NCI-H524 (cell line): ENCODE measurements at regions not wholly inside any gene's neighbourhood (a gene's known extent, or its start where the extent isn't known, plus 50 kb on each side); places are given as distances from the start of the nearest gene placed in this dataset.
A peak's percentile ranks its signal among the peaks of the same experiment; 100 is the strongest.
"Not testable (repeated sequence)": the region's sequence is repeated elsewhere in the genome, so short reads cannot be mapped to it uniquely, and the experiment has no call there.

Experiments used
- DNase-seq, 2 experiments: peaks; one replicate each; lab custom pipeline; 2025; lab: John Stamatoyannopoulos, UW

- DNase-seq = not testable (repeated sequence)
Observed at GRCh38 chr2:105529258-105529657, 130.4 kb upstream of the FHL2 start.

- DNase-seq = no peak
Observed at GRCh38 chr2:105526000-105526925, 127.4 kb upstream of the FHL2 start.

DNA sequence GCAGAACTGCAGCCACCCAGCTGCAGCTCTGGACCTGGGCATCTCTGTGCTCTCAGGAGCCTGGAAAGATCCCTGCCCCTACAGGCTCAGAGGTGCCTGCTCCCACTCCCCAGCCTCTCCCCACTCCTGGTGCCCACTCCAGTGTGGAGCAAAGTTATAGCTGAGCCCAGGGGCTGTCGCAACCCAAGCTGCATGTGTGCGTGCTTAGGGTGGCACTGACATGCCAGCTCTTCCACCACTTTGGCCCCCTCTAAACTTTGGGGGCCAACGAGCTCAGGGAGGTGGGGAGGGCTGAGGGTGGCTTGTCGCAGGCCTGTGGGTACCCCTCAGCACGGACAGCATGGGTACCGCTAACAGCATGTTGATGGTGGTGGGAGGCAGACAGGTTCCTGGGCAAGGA lies 126.3 kb upstream of the FHL2 start:
- DNase-seq = no peak

- no peak for DNase-seq
Observed at GRCh38 chr2:105522645-105523044, 123.8 kb upstream of the FHL2 start.

GRCh38 chr2:105521616-105522015 lies 122.8 kb upstream of the FHL2 start:
- no peak for DNase-seq

DNA sequence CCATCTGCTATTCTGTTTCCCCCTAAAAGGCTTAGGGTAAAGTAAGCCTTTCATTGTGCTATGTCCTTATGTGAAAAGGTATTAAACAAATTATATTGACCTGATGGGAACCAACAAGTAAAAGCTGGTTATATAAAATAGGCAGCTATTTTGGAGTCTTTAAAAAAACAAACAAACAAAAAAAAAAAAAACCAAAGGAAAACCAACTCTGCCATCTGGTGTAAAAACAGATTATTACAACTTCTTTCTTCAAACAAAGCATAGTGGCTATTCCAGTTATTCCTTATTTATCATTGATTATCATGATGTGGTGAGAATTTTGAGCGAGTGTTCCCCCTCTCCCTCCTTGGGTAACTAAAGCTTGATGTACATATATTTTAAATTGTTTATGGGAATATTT lies 122.3 kb upstream of the FHL2 start:
- peak in 1 of 2 experiments; percentile 51 for DNase-seq

- no peak for DNase-seq
Observed at GRCh38 chr2:105519516-105519915, 120.7 kb upstream of the FHL2 start.

- no peak for DNase-seq
Observed at GRCh38 chr2:105518897-105519296, 120.0 kb upstream of the FHL2 start.

DNA sequence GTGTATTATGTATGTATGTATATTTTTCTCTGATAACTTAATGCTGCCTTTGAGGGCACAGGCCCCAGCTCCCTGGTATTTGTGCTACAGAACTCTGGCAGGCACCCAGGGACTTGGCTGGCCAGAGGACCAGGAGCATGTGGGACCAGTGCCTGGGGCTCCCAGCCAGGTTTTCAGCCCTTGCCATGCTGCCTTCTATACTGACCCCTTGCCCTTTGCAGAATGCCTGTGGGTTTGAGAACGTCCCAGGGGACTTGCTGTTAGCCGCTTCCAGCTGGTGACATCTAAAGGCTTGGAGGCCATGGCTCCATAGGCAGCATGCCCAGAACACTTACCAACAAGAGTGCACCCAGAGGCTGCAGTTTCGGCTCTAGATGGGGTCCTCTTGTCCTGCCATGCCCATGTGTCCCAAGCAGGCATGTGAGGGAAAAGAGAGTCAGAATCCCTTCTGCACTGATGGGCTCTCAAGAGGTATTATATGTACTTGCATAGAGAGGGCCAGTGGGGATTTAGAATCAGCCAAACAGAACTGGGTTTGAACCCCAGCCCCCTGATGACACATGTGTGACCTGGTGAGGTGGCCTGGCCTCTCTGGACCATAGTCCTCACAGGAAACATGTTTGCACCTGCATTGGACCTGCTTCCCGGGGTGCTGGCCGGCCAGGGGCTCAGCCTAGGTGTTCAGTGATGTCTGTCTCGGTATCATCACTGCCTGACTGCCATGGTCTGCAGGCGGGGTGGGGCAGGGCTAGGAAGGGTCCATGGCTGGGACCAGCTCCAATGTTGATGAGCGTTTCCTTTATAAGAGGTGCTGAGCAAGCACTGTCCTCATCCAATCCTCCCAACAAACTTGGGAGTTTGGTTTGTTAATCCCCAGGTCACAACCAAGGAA lies 119.2 kb upstream of the FHL2 start:
- no peak for DNase-seq

DNA sequence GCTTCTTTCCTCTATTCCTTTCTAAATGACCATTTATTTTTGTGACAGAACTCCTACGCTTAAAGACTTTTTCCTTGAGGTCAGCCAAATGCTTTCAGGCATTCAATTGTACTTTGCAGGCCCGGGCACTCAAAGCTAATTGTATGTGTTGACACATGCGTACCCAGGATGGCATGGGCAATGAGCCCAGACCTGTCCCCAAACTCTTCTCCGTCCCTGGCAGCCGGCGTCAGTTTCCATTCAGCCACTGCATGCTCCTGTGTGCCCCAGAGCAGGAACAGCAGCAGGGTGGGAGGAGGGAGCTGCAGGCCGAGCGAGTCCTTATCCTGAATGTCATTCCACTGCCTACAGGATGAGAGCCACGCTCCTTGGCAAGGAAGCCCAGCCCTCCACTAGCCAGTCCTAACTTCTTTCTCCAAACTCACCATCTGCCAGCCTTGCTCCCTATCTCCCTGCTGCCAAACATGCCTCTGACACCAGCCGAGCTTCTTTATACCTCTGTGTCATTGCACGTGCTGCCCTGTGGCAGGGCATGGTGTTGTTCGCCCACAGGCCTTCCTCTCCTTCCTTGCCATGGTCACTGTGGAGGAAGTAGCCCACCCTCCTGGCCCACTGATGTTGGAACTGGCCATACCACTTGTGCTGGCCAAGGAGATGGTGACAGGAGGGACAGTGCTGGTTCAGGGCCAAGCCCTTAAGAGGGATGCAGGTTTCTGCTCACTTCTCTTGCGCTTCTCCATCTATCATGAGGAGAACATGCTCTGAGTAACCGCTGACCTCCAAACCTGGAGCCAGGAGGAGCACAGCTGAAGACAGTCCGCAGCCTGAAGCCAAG lies 116.9 kb upstream of the FHL2 start:
- no peak for DNase-seq

GRCh38 chr2:105514576-105514975 lies 115.7 kb upstream of the FHL2 start:
- no peak for DNase-seq

DNA sequence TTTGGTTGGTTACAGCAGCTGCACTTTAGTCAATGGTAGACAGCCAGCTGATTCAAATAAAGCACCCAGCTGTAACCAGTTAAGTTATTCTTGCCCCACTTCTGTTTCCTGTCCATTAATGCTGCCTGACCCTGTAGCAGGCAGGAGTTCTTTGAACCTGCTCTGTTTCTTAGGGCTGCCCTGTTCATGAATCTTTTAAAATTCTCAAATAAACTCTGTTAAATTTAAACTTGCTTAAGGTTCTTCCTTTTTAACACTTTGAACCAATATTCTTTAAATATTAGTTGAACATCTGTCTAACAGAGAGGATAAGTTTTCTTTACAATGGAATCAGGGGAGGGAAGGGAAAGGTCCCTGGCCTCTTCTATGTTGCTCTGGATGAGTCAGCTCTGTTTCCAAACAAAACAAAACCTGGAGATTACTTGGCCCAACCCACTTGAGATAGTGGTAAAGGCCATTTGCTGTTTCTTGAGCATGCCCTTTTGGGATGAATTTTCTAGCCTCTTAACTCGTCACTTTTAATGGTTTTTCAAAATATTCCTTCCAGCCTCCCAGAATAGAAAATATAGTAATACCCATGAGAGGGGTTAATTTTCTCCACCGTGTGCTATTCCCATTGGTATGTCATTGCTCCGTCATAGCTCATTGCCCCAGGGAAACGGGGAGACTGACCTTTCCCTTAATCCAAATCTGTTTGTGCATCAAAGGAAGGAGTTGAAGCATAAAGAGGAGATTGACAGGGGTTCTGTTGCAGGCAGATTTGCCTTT lies 112.1 kb upstream of the FHL2 start:
- DNase-seq = no peak

DNA sequence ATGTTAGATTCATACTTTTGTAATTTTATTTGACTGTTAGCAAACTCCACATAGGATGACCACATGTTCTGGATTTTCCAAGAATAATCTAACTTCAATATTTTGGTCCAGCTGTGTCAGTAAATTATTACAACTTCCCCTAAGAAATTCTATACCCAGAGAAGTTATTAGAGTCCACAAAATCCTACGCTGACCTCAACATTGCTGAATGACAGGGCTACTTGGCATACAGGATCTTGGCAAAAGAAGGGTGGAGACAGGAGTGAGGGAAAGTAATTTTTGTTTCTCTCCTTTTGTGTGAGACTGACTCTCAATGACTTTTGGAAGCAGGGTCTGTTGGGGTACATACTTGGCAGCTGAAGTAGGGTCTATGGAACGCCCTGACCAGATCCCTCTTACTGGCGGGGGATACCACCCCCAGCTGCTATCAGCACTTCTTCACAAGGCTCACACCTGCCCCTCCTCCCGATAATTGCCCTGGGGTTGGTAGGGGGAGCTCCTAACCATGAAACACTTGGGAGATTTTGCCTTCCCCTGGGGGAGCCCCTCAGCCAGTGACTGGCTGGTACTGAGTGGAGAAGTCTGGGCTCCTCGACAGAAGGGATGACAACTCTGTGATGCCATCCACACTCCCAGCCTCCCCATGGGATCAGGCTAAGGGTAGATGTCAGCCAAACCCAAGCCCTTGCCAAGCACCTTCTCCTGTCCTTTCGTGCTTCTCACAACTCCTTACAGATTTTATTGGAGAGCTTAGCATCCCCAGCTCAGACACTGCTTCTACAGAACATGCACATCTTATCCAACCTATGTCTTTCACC lies 110.6 kb upstream of the FHL2 start:
- no peak for DNase-seq

DNA sequence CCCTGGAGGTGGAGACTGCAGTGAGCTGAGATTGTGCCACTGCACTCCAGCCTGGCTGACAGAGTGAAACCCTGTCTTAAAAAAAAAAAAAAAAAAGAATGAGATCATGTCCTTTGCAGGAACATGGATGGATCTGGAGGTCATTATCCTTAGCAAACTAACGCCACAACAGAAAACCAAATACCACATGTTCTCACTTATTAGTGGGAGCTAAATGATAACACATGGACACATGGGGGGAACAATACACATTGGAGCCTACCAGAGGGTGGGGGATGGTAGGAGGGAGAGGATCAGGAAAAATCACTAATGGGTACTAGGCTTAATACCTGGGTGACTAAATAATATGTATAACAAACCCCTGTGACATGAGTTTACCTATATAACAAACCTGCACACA lies 108.0 kb upstream of the FHL2 start:
- DNase-seq = not testable (repeated sequence)

DNA sequence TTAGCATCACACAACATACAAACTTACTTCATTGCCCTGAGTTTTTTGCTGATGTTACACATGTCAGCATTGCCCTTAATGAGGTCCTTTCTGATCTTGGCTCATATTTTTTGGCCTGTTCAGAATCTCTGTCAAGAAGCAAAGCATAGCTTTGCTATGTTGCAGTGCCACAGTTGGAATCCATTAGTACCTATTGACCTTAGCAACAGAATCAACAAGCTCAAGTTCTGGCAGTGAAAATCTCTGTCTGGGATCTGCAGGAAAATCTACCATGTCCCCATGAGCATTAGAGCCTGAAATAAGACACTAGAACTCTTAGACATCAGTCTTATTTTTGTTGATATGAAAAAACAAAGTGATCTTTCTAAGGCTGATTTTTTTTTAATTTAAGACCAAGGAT lies 105.6 kb upstream of the FHL2 start:
- DNase-seq = no peak

GRCh38 chr2:105502625-105503334 lies 103.9 kb upstream of the FHL2 start:
- no peak for DNase-seq

GRCh38 chr2:105498281-105498846 lies 99.5 kb upstream of the FHL2 start:
- DNase-seq = no peak

- DNase-seq = no peak
Observed at GRCh38 chr2:105497094-105497493, 98.2 kb upstream of the FHL2 start.

DNA sequence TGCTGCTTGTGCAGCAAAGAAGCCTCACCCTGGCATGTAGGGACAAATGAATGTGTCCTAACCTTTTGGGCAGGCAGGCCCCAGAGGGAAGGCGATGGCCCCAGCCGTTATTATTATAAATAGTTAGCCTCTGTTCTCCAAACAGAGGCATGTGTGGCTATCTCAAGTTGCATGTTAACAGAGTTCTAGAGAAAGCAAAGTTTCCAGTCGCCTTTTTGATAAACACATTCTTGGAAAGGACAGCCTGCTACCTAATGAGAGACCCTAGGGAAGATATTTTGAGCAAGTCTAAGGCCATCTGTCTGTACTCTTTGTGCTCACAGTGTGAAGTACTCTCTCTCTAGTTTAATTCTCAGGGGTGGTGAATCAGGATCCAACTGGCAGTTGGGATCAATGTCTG lies 97.4 kb upstream of the FHL2 start:
- DNase-seq = peak in 1 of 2 experiments; percentile 38
